ENCODE measurements at regions not wholly inside any gene's neighbourhood (a gene's known extent, or its start where the extent isn't known, plus 50 kb on each side); places are given as distances from the start of the nearest gene placed in this dataset.

- TF ChIP-seq ZNF274 (IDR thresholded peaks at IDR 0.05; ENCODE audit: low read depth, low read length), result no peak
- no peak for TF ChIP-seq YY1 (IDR thresholded peaks at IDR 0.05; ENCODE audit: insufficient read depth, insufficient read length)
- TF ChIP-seq SUZ12 (IDR thresholded peaks at IDR 0.05; ENCODE audit: extremely low read depth, insufficient read depth, insufficient read length), result no peak
Observed at GRCh38 chr12:97813301-97813700, 350.7 kb downstream of the RMST start.

Measured in NT2/D1 (cell line).